GM21515 (cell line): ENCODE measurements at regions not wholly inside any gene's neighbourhood (a gene's known extent, or its start where the extent isn't known, plus 50 kb on each side); places are given as distances from the start of the nearest gene placed in this dataset.

Source experiments
- ATAC-seq: cut with Tn5 transposase; IDR thresholded peaks from one replicate; pipeline ENCODE4 v1.9.1; 2021; ENCODE audit not compliant: unreplicated experiment

- no peak for ATAC-seq
These were observed 502.2 kb downstream of the NR4A2 start for GRCh38 chr2:155830351-155830750.

- ATAC-seq, result no peak
These were observed 506.6 kb downstream of the NR4A2 start for GRCh38 chr2:155825876-155826275.

DNA sequence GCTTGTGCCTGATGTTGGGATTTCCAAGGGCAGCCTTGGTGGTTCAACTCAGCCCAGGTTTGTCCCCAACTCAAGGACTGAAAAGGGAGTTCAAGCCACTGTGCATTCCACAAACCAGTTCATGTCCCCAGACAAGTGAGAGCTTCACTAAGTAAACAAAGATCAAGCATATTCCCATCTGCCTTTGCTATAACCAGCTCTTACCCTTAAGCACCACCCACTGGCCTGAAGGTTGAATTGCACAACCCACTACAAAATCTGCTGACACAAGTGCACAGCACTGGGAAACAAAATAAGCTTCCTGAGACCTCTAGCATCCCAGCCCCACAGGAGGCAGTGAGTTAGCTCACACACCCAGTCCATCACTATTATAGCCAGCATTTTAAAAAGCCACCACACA is 516.7 kb downstream of the NR4A2 start:
- ATAC-seq, result peak; percentile 89

DNA sequence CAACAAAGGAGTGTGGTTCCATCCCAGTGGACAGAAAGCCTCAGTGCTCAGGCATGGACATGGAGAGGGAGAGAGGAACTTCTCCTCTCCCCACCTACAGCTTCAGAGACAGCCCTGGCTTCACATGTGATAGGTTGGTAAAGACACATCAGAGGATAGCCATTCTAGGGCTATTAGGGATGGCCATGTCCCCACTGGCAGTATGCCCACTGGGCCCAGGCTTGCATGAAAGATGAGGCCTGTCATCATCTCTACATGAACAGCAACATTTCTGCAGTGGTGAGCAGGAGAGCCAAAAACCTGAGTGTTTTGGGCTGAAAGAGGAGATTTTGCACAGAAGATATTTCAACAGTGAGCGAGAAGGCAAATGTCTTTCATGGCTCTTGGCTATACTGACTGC is 517.2 kb downstream of the NR4A2 start:
- ATAC-seq, result no peak

DNA sequence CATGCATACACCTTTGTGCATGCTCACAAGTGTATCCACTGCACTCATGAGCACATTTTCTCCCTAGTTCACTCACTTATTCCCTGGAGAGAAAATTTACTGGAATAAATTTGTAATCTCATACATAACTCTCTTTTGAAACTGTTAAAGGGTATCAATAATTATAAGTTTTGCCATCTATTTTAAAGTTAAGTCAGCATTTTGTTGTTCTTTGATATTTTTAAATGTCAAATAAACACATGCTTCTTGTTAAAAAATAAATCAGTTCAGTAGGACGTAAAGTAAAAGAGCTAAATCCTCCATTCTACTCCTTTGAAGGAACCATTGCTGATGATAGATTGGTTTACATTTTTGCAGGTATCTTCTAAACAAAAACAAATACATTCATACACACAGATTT is 522.1 kb downstream of the NR4A2 start:
- no peak for ATAC-seq

DNA sequence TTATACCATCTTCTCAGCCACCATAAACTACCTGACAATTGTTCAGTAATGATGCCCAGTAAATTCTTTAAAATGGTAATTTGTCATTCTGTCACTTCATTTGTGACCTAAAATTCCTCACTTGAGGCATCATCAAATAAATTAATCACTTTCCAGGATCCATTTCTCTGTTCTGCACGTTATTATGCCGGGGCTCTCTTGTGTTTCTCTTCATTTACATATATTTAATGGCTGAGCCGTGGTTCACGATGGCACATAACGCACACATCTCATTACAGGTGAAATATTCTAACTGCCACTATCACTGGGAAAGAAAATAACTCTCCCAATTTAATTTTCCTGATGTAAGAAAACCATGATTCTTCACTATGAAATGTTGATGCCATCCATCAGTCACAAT is 529.6 kb downstream of the NR4A2 start:
- ATAC-seq, result no peak

GRCh38 chr2:155792666-155793065 is 539.9 kb downstream of the NR4A2 start:
- no peak for ATAC-seq

- ATAC-seq, result no peak
These were observed 562.0 kb downstream of the NR4A2 start for GRCh38 chr2:155770516-155770915.

DNA sequence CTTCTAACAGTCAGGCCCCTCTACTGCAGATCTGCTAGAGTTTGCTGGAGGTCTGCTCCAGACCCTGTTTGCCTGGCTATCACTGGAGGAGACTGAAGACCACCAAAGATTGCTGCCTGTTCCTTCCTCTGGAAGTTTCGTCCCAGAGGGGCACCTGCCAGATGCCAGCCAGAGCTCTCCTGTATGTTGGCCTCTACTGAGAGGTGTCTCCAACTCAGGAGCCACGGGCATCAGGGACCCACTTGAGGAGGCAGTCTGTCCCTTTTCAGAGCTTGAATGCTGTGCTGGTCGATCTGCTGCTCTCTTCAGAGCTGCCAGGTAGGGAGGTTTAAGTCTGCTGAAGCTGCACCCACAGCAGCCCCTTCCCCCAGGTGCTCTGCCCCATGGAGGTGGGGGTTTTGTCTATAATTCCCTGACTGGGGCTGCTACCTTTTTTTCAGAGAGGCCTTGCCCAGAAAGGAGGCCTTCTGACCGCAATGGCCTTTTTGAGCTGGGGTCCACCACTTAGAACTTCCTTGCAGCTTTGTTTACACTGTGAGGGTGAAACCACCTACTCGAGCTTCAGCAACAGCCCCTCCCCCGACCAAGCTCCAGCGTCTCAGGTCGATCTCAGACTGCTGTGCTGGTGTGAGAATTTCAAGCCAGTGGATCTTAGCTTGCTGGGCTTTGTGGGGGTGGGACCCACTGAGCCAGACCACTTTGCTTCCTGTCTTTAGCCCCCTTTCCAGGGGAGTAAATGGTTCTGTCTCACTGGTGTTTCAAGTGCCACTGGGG is 566.0 kb downstream of the NR4A2 start:
- ATAC-seq, result no peak

DNA sequence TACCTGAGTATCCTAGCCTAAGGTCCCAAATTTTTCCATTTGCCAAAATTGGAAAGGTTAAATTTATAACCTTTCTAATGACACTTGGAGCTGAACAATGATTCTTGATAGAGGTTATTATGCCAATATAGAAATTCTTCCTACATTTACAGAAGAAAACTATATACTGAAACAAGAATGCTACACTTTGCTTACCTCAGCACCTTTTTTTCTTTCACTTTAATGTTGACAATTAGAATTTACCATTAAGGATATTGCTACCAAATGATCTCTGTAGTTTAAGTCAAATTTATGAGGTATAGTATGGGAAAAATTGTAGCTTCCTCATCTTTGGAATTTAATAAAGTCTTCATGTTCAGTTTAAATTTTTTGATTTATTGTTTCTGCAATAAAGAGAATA is 577.0 kb downstream of the NR4A2 start:
- no peak for ATAC-seq

- ATAC-seq, result no peak
These were observed 584.4 kb downstream of the NR4A2 start for GRCh38 chr2:155748131-155748530.

- no peak for ATAC-seq
These were observed 585.0 kb downstream of the NR4A2 start for GRCh38 chr2:155747531-155747930.

GRCh38 chr2:155733091-155733853 is 599.2 kb downstream of the NR4A2 start:
- ATAC-seq, result no peak

DNA sequence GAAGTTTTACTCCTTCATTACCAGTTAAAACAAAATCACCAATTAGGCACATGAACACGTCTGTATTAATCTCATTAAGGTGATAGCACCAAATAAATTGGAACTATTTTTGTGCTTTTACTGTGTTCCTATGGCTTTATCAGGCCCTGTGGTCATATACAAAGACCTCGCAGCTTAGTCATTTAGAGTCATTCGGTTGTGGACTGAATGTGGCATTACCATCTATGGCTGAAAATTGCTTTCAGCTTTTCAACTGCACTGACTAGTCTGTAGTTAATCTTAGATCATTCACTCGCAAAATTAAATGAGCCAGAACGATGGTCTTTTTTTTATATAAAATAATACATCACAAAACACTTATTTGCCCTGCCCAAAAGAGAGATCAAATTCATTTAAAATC is 601.7 kb downstream of the NR4A2 start:
- no peak for ATAC-seq

GRCh38 chr2:155727187-155727895 is 605.2 kb downstream of the NR4A2 start:
- ATAC-seq, result no peak

DNA sequence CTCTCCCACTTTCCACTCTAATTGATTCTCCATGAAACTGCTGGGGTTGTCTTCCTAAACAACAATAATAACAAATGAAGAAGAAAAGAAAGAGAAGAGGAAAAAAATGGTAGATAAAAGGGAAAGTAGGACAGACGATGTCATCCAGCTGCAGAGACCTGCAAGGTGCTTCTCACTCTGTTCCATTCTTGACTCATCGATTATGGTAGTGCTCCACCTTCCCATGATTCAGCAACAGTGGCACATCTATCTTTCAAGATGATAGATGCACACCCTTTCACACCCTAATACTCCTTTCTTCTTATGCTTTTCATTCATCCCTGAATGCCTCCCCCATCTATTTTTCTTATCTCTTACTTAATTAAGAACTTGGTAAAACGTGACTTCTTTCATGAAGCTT is 610.2 kb downstream of the NR4A2 start:
- ATAC-seq, result no peak

- no peak for ATAC-seq
These were observed 616.8 kb downstream of the NR4A2 start for GRCh38 chr2:155715705-155716104.

GRCh38 chr2:155714983-155715382 is 617.5 kb downstream of the NR4A2 start:
- ATAC-seq, result no peak

DNA sequence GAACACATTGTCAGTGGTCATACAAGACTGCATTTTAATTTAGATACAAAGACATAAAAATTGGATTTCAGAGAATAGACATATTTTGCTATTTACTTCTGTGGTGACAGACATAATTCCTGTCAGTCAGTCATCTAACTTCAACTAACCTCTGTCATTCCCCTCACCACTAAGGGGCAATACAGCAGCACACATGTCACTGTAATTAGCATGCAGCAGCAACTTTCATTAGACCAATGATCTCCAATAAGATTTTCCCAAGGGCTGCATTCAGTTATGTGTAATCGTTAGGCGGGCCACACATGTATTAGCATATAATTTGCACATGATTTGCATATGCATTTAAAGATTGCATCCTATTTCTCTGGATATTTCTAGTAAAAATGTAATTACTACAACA is 624.5 kb downstream of the NR4A2 start:
- ATAC-seq, result no peak

GRCh38 chr2:155703917-155704316 is 628.6 kb downstream of the NR4A2 start:
- no peak for ATAC-seq

- no peak for ATAC-seq
These were observed 629.5 kb downstream of the NR4A2 start for GRCh38 chr2:155703048-155703447.

GRCh38 chr2:155701721-155702120 is 630.8 kb downstream of the NR4A2 start:
- no peak for ATAC-seq
